Keratinocyte (primary cell): ENCODE measurements at regions not wholly inside any gene's neighbourhood (a gene's known extent, or its start where the extent isn't known, plus 50 kb on each side); places are given as distances from the start of the nearest gene placed in this dataset.

ENCODE experiments used
- DNase-seq: peaks from one replicate; pipeline ENCODE4 v3.0.0-alpha.2; 2011; ENCODE audit warnings: low read depth, missing footprints, low spot score
- FAIRE-seq: peaks from 2 replicates; lab custom pipeline; 2011; peaks lifted over from hg19 to GRCh38; lab: Jason Lieb, UNC
- H2AFZ ChIP-seq: 2 replicates; pipeline ENCODE4 v1.6.0; 2012; ENCODE audit warnings: low read length, control low read depth, inconsistent platforms; ENCODE audit not compliant: control insufficient read depth
- H3K27ac ChIP-seq: 2 replicates; pipeline ENCODE4 v1.5.1; 2011; ENCODE audit warnings: low read length; ENCODE audit not compliant: control insufficient read depth, insufficient read depth
- H3K27me3 ChIP-seq: 3 replicates; pipeline ENCODE4 v1.6.0; 2011; ENCODE audit warnings: low read length; ENCODE audit not compliant: control insufficient read depth, insufficient read depth; ENCODE audit errors: extremely low read depth
- H3K36me3 ChIP-seq, 2 experiments: 2 replicates in 1 of 2; 3 replicates in 1 of 2; pipeline ENCODE4 v1.5.1; 2011; ENCODE audit warnings: low read length in 2 of 2, mild to moderate bottlenecking in 1 of 2; ENCODE audit not compliant: control insufficient read depth in 2 of 2, insufficient read depth in 2 of 2; ENCODE audit errors: extremely low read depth in 1 of 2
- H3K4me1 ChIP-seq: 3 replicates; pipeline ENCODE4 v1.5.1; 2011; ENCODE audit warnings: low read length; ENCODE audit not compliant: control insufficient read depth, insufficient read depth; ENCODE audit errors: extremely low read depth
- H3K4me2 ChIP-seq: 3 replicates; pipeline ENCODE4 v1.6.0; 2011; ENCODE audit warnings: low read depth, low read length; ENCODE audit not compliant: control insufficient read depth, insufficient read depth; ENCODE audit errors: extremely low read depth
- H3K4me3 ChIP-seq, 3 experiments: fragments of 200-600 bp in 1 of 3; sonication (generic) in 1 of 3; 2 replicates in 2 of 3; 3 replicates in 1 of 3; pipeline ENCODE4 v1.5.1; 2011 to 2016; ENCODE audit warnings: low read length in 3 of 3, mild to moderate bottlenecking in 3 of 3, control low read depth in 2 of 3, inconsistent platforms in 1 of 3, low read depth in 1 of 3, mixed read lengths in 1 of 3, mixed run types in 1 of 3, moderate library complexity in 1 of 3; ENCODE audit not compliant: control insufficient read depth in 2 of 3, insufficient read depth in 2 of 3; ENCODE audit errors: extremely low read depth in 1 of 3
- H3K79me2 ChIP-seq: 2 replicates; pipeline ENCODE4 v1.6.0; 2012; ENCODE audit warnings: low read length; ENCODE audit not compliant: control insufficient read depth, insufficient read depth
- H3K9ac ChIP-seq: 3 replicates; pipeline ENCODE4 v1.6.0; 2011; ENCODE audit warnings: low read length; ENCODE audit not compliant: control insufficient read depth, insufficient read depth; ENCODE audit errors: extremely low read depth
- H3K9me1 ChIP-seq: 3 replicates; pipeline ENCODE4 v1.6.0; 2011; ENCODE audit warnings: low read length; ENCODE audit not compliant: control insufficient read depth, insufficient read depth; ENCODE audit errors: extremely low read depth
- H3K9me3 ChIP-seq: 2 replicates; pipeline ENCODE4 v1.5.1; 2012; ENCODE audit warnings: low read depth, low read length; ENCODE audit not compliant: control insufficient read depth
- H4K20me1 ChIP-seq: 3 replicates; pipeline ENCODE4 v1.6.0; 2011; ENCODE audit warnings: low read length; ENCODE audit not compliant: control insufficient read depth, insufficient read depth; ENCODE audit errors: extremely low read depth
- CTCF ChIP-seq, 3 experiments: IDR thresholded peaks in 1 of 3; conservative IDR thresholded peaks in 1 of 3; optimal IDR thresholded peaks in 1 of 3; 2 replicates in 2 of 3; 3 replicates in 1 of 3; pipeline versions ENCODE3 to v1.5.1; 2011; ENCODE audit warnings: low read length in 3 of 3, mild to moderate bottlenecking in 3 of 3, moderate library complexity in 2 of 3, control low read depth in 1 of 3, inconsistent platforms in 1 of 3; ENCODE audit not compliant: insufficient read depth in 2 of 3; ENCODE audit errors: extremely low read depth in 1 of 3
- EZH2 ChIP-seq: IDR thresholded peaks from one replicate; pipeline ENCODE4 v1.6.1; 2012; ENCODE audit warnings: inconsistent platforms, mild to moderate bottlenecking, low read length, moderate library complexity
- dilution Hi-C: fragments of 300-500 bp; cut with MboI; formaldehyde crosslinking; loops from one replicate; pipeline ENCODE4 v1.7.0; 2020; ENCODE audit warnings: low sequenced_read_pairs; ENCODE audit not compliant: extremely low pct_ligation_motif_present

- Histone ChIP-seq H3K4me1 (no peaks in the 10 kb centered on the region), H2AFZ (no peak overlapping the region), H3K27ac (no peak overlapping the region), H3K27me3 (no peaks in the 10 kb centered on the region), H3K79me2 (no peaks in the 10 kb centered on the region), H4K20me1 (no peaks in the 10 kb centered on the region), H3K9me1 (no peaks in the 10 kb centered on the region), H3K4me2 (no peak overlapping the region), H3K36me3 (no peaks in the 10 kb centered on the region), H3K4me3 (no peak overlapping the region), H3K9ac (no peak overlapping the region), H3K9me3 (no peaks in the 10 kb centered on the region)
- no peak for FAIRE-seq
- no peak for DNase-seq
- no peak for TF ChIP-seq EZH2
- no peak for TF ChIP-seq CTCF (optimal IDR thresholded peaks at IDR 0.05 in 1 of 3, IDR thresholded peaks at IDR 0.05 in 1 of 3, conservative IDR thresholded peaks at IDR 0.05 in 1 of 3; ENCODE audit: extremely low read depth in 1 of 3, insufficient read depth in 2 of 3, low read length in 3 of 3)
- dilution Hi-C loops = no loop called here
Observed at GRCh38 chr21:16169102-16169511, 439.3 kb downstream of the USP25 start.

GRCh38 chr21:16169779-16170178, 440.0 kb downstream of the USP25 start:
- Histone ChIP-seq H3K27me3 (no peaks in the 10 kb centered on the region), H3K36me3 (no peaks in the 10 kb centered on the region), H3K4me3 (no peak overlapping the region), H2AFZ (no peak overlapping the region), H3K9me1 (no peaks in the 10 kb centered on the region), H3K79me2 (no peaks in the 10 kb centered on the region), H3K9me3 (no peaks in the 10 kb centered on the region), H3K27ac (no peak overlapping the region), H3K9ac (no peak overlapping the region), H3K4me1 (no peaks in the 10 kb centered on the region), H3K4me2 (no peak overlapping the region), H4K20me1 (no peaks in the 10 kb centered on the region)
- TF ChIP-seq CTCF (optimal IDR thresholded peaks at IDR 0.05 in 1 of 3, IDR thresholded peaks at IDR 0.05 in 1 of 3, conservative IDR thresholded peaks at IDR 0.05 in 1 of 3; ENCODE audit: extremely low read depth in 1 of 3, insufficient read depth in 2 of 3, low read length in 3 of 3) (no peak), EZH2 (no peak)
- DNase-seq (no peak), FAIRE-seq (no peak)
- dilution Hi-C loops = no loop called here
